ENCODE measurements at regions not wholly inside any gene's neighbourhood (a gene's known extent, or its start where the extent isn't known, plus 50 kb on each side); places are given as distances from the start of the nearest gene placed in this dataset.

DNA sequence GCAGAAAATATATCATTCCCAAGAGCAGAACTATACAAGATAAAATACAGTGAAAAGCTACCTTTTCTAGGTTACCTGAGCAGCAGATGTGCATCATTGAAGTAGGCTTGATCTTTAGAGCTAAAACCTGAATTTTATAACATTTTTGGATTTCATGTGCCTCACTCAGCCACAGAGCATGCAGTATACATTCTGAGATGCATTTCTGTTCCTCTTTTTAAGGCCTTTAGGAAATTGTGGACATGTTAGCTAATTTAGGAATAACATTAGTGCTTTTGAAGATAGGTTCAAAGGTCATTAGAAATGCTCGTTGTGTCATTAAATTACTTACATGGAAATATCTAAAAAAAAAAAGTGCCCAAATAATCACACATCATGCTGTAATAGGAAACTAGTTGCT is 230.6 kb upstream of the PDGFD start:
- H2AFZ ChIP-seq (ENCODE audit: low read depth, low read length), result no peak overlapping the region
- no peaks in the 10 kb centered on the region for H3K36me3 ChIP-seq (ENCODE audit: control insufficient read depth, insufficient read depth, low read length)
- H3K9me3 ChIP-seq (replicated peaks; ENCODE audit: control insufficient read depth, insufficient read depth, low read depth, low read length), result no peaks in the 10 kb centered on the region
- no peaks in the 10 kb centered on the region for H3K9me1 ChIP-seq (ENCODE audit: control insufficient read depth, insufficient read depth, low read length)
- no peak for TF ChIP-seq MBD2 (IDR thresholded peaks at IDR 0.05; ENCODE audit: borderline replicate concordance, low read depth)
- no peak for TF ChIP-seq SETDB1 (IDR thresholded peaks at IDR 0.05; ENCODE audit: low read length)
- no peak for TF ChIP-seq ZNF24 (IDR thresholded peaks at IDR 0.05)
- no peak for TF ChIP-seq HES1 (IDR thresholded peaks at IDR 0.05; ENCODE audit: low read depth)
- no peak for TF ChIP-seq PHF21A (IDR thresholded peaks at IDR 0.05; ENCODE audit: borderline replicate concordance, low read depth)
- TF ChIP-seq CHD4 (IDR thresholded peaks at IDR 0.05; ENCODE audit: insufficient read depth, insufficient replicate concordance, low read depth, low read length, poor library complexity, severe bottlenecking), result no peak
- TF ChIP-seq, protein P1, sequence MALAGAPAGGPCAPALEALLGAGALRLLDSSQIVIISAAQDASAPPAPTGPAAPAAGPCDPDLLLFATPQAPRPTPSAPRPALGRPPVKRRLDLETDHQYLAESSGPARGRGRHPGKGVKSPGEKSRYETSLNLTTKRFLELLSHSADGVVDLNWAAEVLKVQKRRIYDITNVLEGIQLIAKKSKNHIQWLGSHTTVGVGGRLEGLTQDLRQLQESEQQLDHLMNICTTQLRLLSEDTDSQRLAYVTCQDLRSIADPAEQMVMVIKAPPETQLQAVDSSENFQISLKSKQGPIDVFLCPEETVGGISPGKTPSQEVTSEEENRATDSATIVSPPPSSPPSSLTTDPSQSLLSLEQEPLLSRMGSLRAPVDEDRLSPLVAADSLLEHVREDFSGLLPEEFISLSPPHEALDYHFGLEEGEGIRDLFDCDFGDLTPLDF (CRISPR knock-in tag; IDR thresholded peaks at IDR 0.05), result no peak
- no peak for TF ChIP-seq NFIC (IDR thresholded peaks at IDR 0.05)
- TF ChIP-seq ZNF395 (CRISPR knock-in tag; IDR thresholded peaks at IDR 0.05), result no peak
- TF ChIP-seq EWSR1 (IDR thresholded peaks at IDR 0.05; ENCODE audit: borderline replicate concordance, low read depth, partially characterized antibody), result no peak
- no peak overlapping the region for H3K4me3 ChIP-seq
- BruUV-seq (replicated peaks), result no TSS peak
- no peaks in the 10 kb centered on the region for H3K4me1 ChIP-seq (replicated peaks in 1 of 2; ENCODE audit: control insufficient read depth in 2 of 2, insufficient read depth in 2 of 2, low read length in 2 of 2)
- ATAC-seq (no peak), FAIRE-seq (no peak), DNase-seq (ENCODE audit: extremely low read depth in 1 of 4, low spot score in 3 of 4) (no peak)
- CTCF ChIA-PET (ENCODE audit: low intra/inter-chr PET ratio), result no interaction called here
- H3K9ac ChIP-seq (ENCODE audit: insufficient read depth in 1 of 2, low read depth in 2 of 2, low read length in 2 of 2), result no peak overlapping the region
- no peaks in the 10 kb centered on the region for H3K79me2 ChIP-seq (ENCODE audit: control insufficient read depth, insufficient read depth, low read length)
- 11% methylated on average over 1 of the region's 1 CpG for WGBS (ENCODE audit: insufficient coverage, low coverage, missing lambda C conversion rate)
- H3K27me3 ChIP-seq (ENCODE audit: control insufficient read depth in 2 of 2, insufficient read depth in 2 of 2, low read length in 2 of 2), result no peaks in the 10 kb centered on the region
- no peaks in the 10 kb centered on the region for H4K20me1 ChIP-seq (replicated peaks; ENCODE audit: control insufficient read depth, insufficient read depth, low read length)
- intact Hi-C loops (cut with micrococcal nuclease), result no loop called here
- no peak overlapping the region for H3K4me2 ChIP-seq (ENCODE audit: insufficient read depth, low read length)
- in situ Hi-C loops (cut with MboI), result no loop called here
- no peak overlapping the region for H3K27ac ChIP-seq (ENCODE audit: extremely low read depth, low read depth, low read length)
- POLR2A ChIA-PET, result no interaction called here

All from K562 (cell line).